Liver (tissue), 8 donors: ENCODE measurements at regions not wholly inside any gene's neighbourhood (a gene's known extent, or its start where the extent isn't known, plus 50 kb on each side); places are given as distances from the start of the nearest gene placed in this dataset.

Experiments used
- DNase-seq: peaks from one replicate; pipeline ENCODE4 v3.0.0-alpha.2; 2017; ENCODE audit warnings: low spot score
- H3K27ac ChIP-seq, 2 donors: one replicate each; pipeline ENCODE4 v1.7.0; 2013; ENCODE audit warnings: inconsistent platforms in 2 of 2, low read length in 2 of 2, control low read depth in 1 of 2, low read depth in 1 of 2, mild to moderate bottlenecking in 1 of 2
- H3K27me3 ChIP-seq, 4 donors: one replicate each; pipeline versions ENCODE4 v1.6.1 to v1.7.0; 2013; ENCODE audit warnings: low read length in 3 of 4, inconsistent platforms in 1 of 4, mild to moderate bottlenecking in 1 of 4, moderate library complexity in 1 of 4; ENCODE audit not compliant: control insufficient read depth in 4 of 4, insufficient read depth in 4 of 4
- H3K36me3 ChIP-seq, 4 donors: one replicate each; pipeline versions ENCODE4 v1.6.1 to v1.7.0; 2013; ENCODE audit warnings: low read length in 3 of 4, mild to moderate bottlenecking in 3 of 4, low read depth in 1 of 4, moderate library complexity in 1 of 4; ENCODE audit not compliant: control insufficient read depth in 4 of 4, insufficient read depth in 3 of 4
- H3K4me1 ChIP-seq, 4 donors: one replicate each; pipeline versions ENCODE4 v1.6.1 to v1.7.0; 2013; ENCODE audit warnings: low read length in 3 of 4, mild to moderate bottlenecking in 3 of 4, moderate library complexity in 1 of 4; ENCODE audit not compliant: control insufficient read depth in 4 of 4, insufficient read depth in 4 of 4
- H3K4me3 ChIP-seq, 3 donors: one replicate each; pipeline versions ENCODE4 v1.6.1 to v1.7.0; 2013; ENCODE audit warnings: low read length in 3 of 3, control low read depth in 1 of 3, low read depth in 1 of 3, mild to moderate bottlenecking in 1 of 3
- H3K9ac ChIP-seq, 2 donors: one replicate each; pipeline ENCODE4 v1.7.0; 2013; ENCODE audit warnings: low read length in 2 of 2, mild to moderate bottlenecking in 2 of 2, moderate library complexity in 2 of 2, control low read depth in 1 of 2, low read depth in 1 of 2
- H3K9me3 ChIP-seq, 4 donors: one replicate each; pipeline versions ENCODE4 v1.6.1 to v1.7.0; 2013; ENCODE audit warnings: low read length in 3 of 4; ENCODE audit not compliant: control insufficient read depth in 4 of 4
- EGR1 ChIP-seq, 2 donors: IDR thresholded peaks; 2 replicates each; pipeline ENCODE4 v1.6.1; 2016 to 2018; ENCODE audit warnings: antibody characterized with exemption in 2 of 2, low read depth in 2 of 2
- FOXA1 ChIP-seq: IDR thresholded peaks from 2 replicates; pipeline ENCODE4 v1.6.1; 2016; ENCODE audit warnings: antibody characterized with exemption
- FOXA2 ChIP-seq: IDR thresholded peaks from 2 replicates; pipeline ENCODE4 v1.6.1; 2016; ENCODE audit warnings: antibody characterized with exemption
- GABPA ChIP-seq, 2 donors: IDR thresholded peaks in 1 of 2; conservative IDR thresholded peaks in 1 of 2; 2 replicates each; pipeline ENCODE4 v1.6.1; 2016; ENCODE audit warnings: antibody characterized with exemption in 2 of 2, mild to moderate bottlenecking in 1 of 2, moderate library complexity in 1 of 2
- HNF4A ChIP-seq, 2 donors: conservative IDR thresholded peaks; 2 replicates each; pipeline ENCODE4 v1.6.1; 2016; ENCODE audit warnings: antibody characterized with exemption in 2 of 2, mild to moderate bottlenecking in 2 of 2
- HNF4G ChIP-seq: IDR thresholded peaks from 2 replicates; pipeline ENCODE4 v1.6.1; 2016; ENCODE audit warnings: antibody characterized with exemption
- JUND ChIP-seq, 2 donors: IDR thresholded peaks; 2 replicates each; pipeline ENCODE4 v1.6.1; 2016; ENCODE audit warnings: antibody characterized with exemption in 2 of 2
- NR2F2 ChIP-seq: IDR thresholded peaks from 2 replicates; pipeline ENCODE4 v1.6.1; 2016; ENCODE audit warnings: antibody characterized with exemption
- RAD21 ChIP-seq, 2 donors: IDR thresholded peaks; 2 replicates each; pipeline ENCODE4 v1.6.1; 2016; ENCODE audit warnings: antibody characterized with exemption in 2 of 2, mild to moderate bottlenecking in 2 of 2
- RXRA ChIP-seq, 2 donors: IDR thresholded peaks; 2 replicates each; pipeline ENCODE4 v1.6.1; 2017 to 2018; ENCODE audit warnings: antibody characterized with exemption in 2 of 2, mild to moderate bottlenecking in 1 of 2
- SP1 ChIP-seq: IDR thresholded peaks from 2 replicates; pipeline ENCODE4 v1.6.1; 2018; ENCODE audit warnings: antibody characterized with exemption, mild to moderate bottlenecking
- TAF1 ChIP-seq: conservative IDR thresholded peaks from 2 replicates; pipeline ENCODE4 v1.6.1; 2016; ENCODE audit warnings: antibody characterized with exemption, mild to moderate bottlenecking
- YY1 ChIP-seq: IDR thresholded peaks from 2 replicates; pipeline ENCODE4 v1.6.1; 2016; ENCODE audit warnings: antibody characterized with exemption, mild to moderate bottlenecking
- WGBS: extraction: QIAGEN DNeasy Blood & Tissue Kit; methylation state at CpG from one replicate; pipeline ENCODE4 v1.1.7; 2013; 5-methylcytosine and 5-hydroxymethylcytosine counted together
- TF ChIP-seq, protein P1 (sequence below): IDR thresholded peaks from 2 replicates; pipeline ENCODE4 v1.6.1; 2016; ENCODE audit warnings: antibody characterized with exemption
- TF ChIP-seq, protein P2 (sequence below): fragments of 150-350 bp; IDR thresholded peaks from 2 replicates; pipeline ENCODE4 v1.5.1; 2017; ENCODE audit warnings: improper control_type of control experiment, low read depth, low read length; ENCODE audit not compliant: missing input control
- TF ChIP-seq, protein P3 (sequence below): IDR thresholded peaks from 2 replicates; pipeline ENCODE4 v1.6.1; 2016; ENCODE audit warnings: antibody characterized with exemption
- TF ChIP-seq, protein P4 (sequence below): IDR thresholded peaks from 2 replicates; pipeline ENCODE4 v1.6.1; 2016; ENCODE audit warnings: antibody characterized with exemption
- TF ChIP-seq, protein P5 (sequence below): IDR thresholded peaks from 2 replicates; pipeline ENCODE4 v1.6.1; 2016; ENCODE audit warnings: antibody characterized with exemption, mild to moderate bottlenecking
- donor health status: healthy.
- donor health status: healthy.
- donor health status: healthy.
- donor health status: healthy.
- donor health status: healthy.

DNA sequence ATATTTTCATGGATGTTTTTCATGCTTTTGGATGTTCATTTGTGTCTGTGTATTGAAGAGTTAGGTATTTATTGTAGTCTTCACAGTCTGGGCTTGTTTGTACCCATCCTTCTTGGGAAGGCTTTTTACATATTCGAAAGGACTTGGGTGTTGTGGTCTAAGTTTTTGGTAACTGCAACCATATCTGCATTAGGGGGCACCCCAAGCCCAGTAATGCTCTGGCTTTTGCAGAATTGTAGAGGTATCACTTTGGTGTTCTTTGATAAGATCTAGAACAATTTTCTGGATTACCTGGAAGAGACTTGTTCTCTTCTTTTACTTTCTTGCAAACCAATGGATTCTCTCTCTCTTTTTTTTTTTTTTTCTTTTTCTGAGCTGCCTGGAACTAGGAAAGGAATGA lies 581.3 kb downstream of the DACH1 start:
- H3K9me3 ChIP-seq = no peaks in the 10 kb centered on the region
- DNase-seq = no peak
- no peak overlapping the region for H3K4me3 ChIP-seq
- WGBS = 74% methylated on average over 1 of the region's 1 CpG
- no peak for TF ChIP-seq YY1
- TF ChIP-seq, protein P1, sequence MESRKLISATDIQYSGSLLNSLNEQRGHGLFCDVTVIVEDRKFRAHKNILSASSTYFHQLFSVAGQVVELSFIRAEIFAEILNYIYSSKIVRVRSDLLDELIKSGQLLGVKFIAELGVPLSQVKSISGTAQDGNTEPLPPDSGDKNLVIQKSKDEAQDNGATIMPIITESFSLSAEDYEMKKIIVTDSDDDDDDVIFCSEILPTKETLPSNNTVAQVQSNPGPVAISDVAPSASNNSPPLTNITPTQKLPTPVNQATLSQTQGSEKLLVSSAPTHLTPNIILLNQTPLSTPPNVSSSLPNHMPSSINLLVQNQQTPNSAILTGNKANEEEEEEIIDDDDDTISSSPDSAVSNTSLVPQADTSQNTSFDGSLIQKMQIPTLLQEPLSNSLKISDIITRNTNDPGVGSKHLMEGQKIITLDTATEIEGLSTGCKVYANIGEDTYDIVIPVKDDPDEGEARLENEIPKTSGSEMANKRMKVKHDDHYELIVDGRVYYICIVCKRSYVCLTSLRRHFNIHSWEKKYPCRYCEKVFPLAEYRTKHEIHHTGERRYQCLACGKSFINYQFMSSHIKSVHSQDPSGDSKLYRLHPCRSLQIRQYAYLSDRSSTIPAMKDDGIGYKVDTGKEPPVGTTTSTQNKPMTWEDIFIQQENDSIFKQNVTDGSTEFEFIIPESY = no peak
- no peak for TF ChIP-seq HNF4G
- TF ChIP-seq, protein P2, sequence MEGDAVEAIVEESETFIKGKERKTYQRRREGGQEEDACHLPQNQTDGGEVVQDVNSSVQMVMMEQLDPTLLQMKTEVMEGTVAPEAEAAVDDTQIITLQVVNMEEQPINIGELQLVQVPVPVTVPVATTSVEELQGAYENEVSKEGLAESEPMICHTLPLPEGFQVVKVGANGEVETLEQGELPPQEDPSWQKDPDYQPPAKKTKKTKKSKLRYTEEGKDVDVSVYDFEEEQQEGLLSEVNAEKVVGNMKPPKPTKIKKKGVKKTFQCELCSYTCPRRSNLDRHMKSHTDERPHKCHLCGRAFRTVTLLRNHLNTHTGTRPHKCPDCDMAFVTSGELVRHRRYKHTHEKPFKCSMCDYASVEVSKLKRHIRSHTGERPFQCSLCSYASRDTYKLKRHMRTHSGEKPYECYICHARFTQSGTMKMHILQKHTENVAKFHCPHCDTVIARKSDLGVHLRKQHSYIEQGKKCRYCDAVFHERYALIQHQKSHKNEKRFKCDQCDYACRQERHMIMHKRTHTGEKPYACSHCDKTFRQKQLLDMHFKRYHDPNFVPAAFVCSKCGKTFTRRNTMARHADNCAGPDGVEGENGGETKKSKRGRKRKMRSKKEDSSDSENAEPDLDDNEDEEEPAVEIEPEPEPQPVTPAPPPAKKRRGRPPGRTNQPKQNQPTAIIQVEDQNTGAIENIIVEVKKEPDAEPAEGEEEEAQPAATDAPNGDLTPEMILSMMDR = peak; percentile 28
- TF ChIP-seq, protein P3, sequence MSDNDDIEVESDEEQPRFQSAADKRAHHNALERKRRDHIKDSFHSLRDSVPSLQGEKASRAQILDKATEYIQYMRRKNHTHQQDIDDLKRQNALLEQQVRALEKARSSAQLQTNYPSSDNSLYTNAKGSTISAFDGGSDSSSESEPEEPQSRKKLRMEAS = no peak
- TF ChIP-seq RXRA (IDR thresholded peaks at IDR 0.05) = no peak
- peak; percentile 70 to 72 for TF ChIP-seq RAD21 (IDR thresholded peaks at IDR 0.05)
- H3K27me3 ChIP-seq = no peaks in the 10 kb centered on the region
- peaks cover 0 to 5% (median 0%) of the 10 kb centered on the region in 4 donors for H3K4me1 ChIP-seq
- H3K36me3 ChIP-seq = no peaks in the 10 kb centered on the region
- H3K27ac ChIP-seq = no peak overlapping the region
- no peak overlapping the region for H3K9ac ChIP-seq

DNA sequence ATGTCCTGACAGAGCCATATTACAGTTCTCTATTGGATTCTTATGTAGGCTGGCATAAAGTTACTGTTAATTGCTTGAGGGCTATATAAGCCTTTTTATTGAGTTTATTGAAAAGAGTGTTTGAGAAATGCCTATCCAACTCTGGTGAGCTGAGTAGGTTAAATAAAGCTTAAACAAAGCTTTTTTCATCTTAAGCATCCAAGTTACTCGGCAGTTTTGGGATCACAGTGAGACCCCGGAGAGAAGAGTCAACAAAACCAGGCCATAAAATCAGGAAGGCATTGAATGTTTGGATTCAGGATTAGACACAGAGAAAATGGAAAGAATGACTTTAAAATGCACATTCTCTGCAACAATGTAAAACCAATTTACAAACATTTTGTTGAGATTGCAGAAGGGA lies 588.5 kb downstream of the DACH1 start:
- H3K4me3 ChIP-seq = no peak overlapping the region
- H3K27me3 ChIP-seq = no peaks in the 10 kb centered on the region
- no peak overlapping the region for H3K9ac ChIP-seq
- no peaks in the 10 kb centered on the region for H3K4me1 ChIP-seq
- 52% methylated on average over 2 of the region's 2 CpGs for WGBS
- TF ChIP-seq HNF4A (conservative IDR thresholded peaks at IDR 0.05) (no peak), NR2F2 (no peak), EGR1 (IDR thresholded peaks at IDR 0.05; ENCODE audit: low read depth in 2 of 2) (no peak), GABPA (IDR thresholded peaks at IDR 0.05 in 1 of 2, conservative IDR thresholded peaks at IDR 0.05 in 1 of 2) (no peak), HNF4G (no peak), JUND (IDR thresholded peaks at IDR 0.05) (no peak), RAD21 (IDR thresholded peaks at IDR 0.05) (no peak), FOXA2 (no peak), TAF1 (no peak), YY1 (no peak), FOXA1 (no peak), RXRA (IDR thresholded peaks at IDR 0.05) (no peak), SP1 (no peak)
- TF ChIP-seq, protein P1 = no peak
- TF ChIP-seq, protein P4, sequence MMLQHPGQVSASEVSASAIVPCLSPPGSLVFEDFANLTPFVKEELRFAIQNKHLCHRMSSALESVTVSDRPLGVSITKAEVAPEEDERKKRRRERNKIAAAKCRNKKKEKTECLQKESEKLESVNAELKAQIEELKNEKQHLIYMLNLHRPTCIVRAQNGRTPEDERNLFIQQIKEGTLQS = no peak
- TF ChIP-seq, protein P2 = no peak
- TF ChIP-seq, protein P3 = no peak
- TF ChIP-seq, protein P5, sequence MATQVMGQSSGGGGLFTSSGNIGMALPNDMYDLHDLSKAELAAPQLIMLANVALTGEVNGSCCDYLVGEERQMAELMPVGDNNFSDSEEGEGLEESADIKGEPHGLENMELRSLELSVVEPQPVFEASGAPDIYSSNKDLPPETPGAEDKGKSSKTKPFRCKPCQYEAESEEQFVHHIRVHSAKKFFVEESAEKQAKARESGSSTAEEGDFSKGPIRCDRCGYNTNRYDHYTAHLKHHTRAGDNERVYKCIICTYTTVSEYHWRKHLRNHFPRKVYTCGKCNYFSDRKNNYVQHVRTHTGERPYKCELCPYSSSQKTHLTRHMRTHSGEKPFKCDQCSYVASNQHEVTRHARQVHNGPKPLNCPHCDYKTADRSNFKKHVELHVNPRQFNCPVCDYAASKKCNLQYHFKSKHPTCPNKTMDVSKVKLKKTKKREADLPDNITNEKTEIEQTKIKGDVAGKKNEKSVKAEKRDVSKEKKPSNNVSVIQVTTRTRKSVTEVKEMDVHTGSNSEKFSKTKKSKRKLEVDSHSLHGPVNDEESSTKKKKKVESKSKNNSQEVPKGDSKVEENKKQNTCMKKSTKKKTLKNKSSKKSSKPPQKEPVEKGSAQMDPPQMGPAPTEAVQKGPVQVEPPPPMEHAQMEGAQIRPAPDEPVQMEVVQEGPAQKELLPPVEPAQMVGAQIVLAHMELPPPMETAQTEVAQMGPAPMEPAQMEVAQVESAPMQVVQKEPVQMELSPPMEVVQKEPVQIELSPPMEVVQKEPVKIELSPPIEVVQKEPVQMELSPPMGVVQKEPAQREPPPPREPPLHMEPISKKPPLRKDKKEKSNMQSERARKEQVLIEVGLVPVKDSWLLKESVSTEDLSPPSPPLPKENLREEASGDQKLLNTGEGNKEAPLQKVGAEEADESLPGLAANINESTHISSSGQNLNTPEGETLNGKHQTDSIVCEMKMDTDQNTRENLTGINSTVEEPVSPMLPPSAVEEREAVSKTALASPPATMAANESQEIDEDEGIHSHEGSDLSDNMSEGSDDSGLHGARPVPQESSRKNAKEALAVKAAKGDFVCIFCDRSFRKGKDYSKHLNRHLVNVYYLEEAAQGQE = no peak
- DNase-seq = no peak
- H3K36me3 ChIP-seq = no peaks in the 10 kb centered on the region
- no peak overlapping the region for H3K27ac ChIP-seq
- H3K9me3 ChIP-seq = no peaks in the 10 kb centered on the region
